NCI-H146 treated with DMSO at 0.1 percent for 48 hours (cell line): ENCODE measurements at regions not wholly inside any gene's neighbourhood (a gene's known extent, or its start where the extent isn't known, plus 50 kb on each side); places are given as distances from the start of the nearest gene placed in this dataset.
"Not testable (repeated sequence)": the region's sequence is repeated elsewhere in the genome, so short reads cannot be mapped to it uniquely, and the experiment has no call there.

Experiments
- DNase-seq: peaks from one replicate; lab custom pipeline; 2025; ENCODE audit not compliant: unreplicated experiment; lab: John Stamatoyannopoulos, UW

DNA sequence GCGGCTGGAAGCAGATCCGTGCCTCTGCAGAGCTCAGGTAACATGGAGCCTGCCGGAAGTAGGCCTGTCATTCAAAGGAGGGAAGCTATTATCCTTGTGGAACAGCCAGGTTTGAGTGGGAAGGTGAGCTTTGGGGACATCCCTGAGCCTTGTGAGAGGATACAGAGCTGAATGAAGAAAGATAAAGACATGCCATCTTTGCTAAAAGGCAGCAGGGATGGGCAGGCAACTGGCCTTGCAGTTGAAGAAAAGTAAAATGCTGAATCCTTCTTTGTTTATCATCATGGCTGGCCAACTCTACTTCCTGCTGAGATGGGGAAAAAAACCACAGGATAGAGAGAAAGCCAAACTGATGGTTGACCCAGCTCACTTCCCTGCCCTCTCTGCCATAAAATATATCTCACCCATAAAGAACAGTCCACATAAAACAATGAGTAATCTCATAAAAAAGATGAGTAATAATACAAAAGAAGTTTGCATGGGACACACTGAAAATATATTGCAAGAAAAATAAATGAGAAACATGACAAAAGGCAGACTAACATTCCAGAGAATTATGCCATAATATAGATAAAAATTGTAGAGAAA, 226.3 kb downstream of the DLEU7 start:
- no peak for DNase-seq

DNA sequence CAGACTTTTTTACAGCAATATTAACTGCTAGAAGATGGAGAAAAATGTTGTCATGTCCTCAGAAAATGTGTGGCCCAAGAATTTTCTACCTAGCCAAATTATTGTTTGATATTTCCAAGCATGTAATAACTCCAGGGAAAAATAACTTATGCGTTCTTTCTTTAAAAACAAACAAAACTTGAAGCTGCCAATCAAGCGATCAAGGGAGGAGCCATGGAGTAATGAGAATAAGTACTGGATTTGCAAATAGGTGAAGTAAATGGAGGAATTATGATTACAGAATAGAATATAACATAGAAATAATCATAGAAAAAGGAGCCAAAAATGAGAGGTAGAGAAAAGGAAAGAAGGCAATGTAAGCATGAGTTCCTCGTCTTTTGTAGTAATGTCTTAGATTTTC, 225.3 kb downstream of the DLEU7 start:
- DNase-seq: no peak

DNA sequence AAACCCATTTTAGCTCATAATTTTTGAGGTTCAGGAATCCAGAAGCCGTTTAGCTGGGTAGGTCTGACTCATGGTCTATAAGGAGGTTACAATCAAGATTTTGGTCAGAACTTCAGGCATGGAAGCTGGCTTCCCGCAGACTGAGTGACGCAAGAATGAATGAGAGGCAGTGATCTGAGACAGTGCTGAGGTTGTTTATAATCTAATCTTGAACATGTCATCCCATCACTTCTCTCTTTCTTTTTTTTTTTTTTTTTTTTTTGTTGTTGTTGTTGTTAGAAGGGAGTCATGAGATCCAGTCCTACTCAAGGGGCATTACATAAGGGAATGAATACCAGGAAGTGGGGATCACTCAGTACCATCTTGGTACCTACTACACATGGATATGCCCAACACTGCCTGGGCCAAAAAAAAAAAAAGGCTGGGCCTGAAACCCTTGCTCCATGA, 217.4 kb downstream of the DLEU7 start:
- DNase-seq: no peak

DNA sequence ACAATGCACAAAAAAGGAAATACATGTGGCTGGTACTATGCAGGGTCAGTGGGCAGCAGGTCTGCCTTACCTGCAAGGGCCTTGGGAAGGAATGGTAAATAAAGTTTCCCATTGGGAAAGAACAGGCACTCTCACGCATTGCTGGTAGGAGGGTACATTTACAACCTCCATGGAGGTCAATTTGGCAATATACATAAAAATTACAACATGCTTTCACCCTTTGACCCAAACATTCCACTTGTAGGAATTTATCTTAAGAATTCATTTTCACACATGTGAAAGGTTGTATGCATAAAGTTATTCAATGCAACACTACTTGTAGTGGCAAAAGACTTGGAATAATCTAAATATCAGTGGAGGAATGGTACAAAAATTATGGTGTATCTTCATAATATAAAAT, 216.4 kb downstream of the DLEU7 start:
- no peak for DNase-seq

DNA sequence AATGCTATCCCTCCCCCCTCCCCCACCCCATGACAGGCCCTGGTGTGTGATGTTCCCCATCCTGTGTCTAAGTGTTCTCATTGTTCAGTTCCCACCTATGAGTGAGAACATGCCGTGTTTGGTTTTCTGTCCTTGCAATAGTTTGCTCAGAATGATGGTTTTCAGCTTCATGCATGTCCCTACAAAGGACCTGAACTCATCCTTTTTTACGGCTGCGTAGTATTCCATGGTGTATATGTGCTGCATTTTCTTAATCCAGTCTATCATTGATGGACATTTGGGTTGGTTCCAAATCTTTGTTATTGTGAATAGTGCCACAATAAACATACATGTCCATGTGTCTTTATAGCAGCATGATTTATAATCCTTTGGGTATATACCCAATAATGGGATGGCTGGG, 215.0 kb downstream of the DLEU7 start:
- not testable (repeated sequence) for DNase-seq

DNA sequence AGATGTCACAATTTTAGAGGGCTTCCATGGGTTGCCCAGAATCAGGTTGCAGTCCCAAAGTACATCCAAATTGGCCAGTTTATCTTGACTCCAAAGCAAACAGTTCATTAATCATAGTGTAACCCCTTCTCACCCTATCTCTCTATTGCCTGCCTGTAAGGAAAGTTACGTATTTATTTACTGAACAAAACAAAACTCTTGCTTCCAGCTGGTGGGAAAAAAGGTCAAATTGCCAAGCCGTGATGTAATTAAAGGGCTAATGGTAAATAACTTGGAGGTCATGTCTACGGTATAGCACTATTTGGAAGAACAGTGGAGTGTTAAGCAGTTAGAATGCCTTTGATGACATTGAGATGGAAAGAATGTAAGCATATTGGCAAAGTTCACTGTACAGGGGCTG, 214.0 kb downstream of the DLEU7 start:
- DNase-seq: no peak

DNA sequence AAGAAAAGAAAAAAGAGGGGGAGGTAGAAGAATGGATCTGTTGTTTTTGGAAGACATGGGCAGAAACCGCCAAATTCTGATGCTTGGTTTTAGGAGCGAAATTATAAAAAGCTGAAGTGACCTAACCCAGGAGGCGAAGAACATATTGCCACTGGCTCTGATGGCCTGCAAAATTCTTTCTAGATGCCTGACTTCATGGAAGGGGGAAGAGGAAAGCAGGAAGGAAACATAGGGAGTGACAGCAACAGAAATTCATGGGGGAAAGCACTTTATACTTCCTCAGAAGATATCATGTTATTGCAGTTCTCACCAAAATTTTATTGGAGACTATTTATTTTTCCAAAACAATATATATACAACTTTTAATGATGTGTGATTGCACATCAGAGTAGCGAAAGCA, 213.5 kb downstream of the DLEU7 start:
- no peak for DNase-seq

DNA sequence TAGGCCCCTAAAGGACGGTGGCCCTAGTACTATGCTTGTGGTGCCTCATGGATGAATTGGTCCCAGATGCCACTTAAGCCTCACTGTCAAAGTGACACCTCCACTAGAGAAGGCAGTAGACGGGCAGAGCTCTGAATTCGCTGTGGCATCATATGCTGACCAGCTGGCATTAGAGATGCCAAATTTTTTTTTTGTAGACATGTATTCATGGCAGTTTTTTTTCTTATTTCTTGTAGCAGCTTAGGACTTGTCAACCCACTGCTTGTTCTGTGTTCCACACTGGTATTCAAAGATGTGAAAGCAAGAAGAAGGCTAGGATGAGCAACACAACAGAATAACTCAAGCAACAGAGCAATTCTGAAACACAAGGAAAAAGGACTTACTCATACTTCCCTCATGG, 212.5 kb downstream of the DLEU7 start:
- DNase-seq: no peak

DNA sequence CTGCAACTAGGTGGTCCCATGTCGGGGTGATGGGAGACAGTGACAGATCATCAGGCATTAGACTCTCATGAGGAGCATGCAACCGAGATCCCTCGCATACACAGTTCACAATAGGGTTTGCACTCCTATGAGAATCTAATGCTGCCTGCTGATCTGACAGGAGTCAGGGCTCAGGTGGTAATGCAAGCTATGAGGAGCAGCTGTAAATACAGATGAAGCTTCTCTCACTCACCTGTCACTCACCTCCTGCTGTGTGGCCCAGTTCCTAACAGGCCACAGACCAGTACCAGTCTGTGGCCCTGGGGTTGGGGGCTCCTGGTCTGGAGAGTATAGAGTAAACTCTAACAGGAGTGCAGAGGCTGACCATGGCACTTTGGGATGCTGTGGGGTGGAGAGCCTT, 209.2 kb downstream of the DLEU7 start:
- DNase-seq: no peak

DNA sequence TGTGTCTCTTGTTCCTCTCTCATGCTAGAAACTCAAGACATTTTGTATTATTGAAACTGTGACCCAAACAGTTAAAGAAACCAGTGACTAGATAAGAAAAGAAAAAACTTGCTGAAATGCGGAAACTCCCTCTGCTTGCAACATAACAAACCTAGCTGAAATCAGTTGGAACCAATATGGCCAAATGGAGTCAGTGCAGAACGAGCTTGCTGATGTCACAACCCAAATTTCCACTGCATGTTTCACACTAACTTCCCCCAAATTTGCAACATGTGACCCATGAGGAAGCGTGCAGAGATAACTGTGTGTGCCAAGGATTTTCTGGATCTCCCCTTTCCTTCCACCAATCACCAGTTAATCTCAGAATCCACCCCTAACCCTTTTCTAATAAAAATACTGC, 208.0 kb downstream of the DLEU7 start:
- DNase-seq: no peak

DNA sequence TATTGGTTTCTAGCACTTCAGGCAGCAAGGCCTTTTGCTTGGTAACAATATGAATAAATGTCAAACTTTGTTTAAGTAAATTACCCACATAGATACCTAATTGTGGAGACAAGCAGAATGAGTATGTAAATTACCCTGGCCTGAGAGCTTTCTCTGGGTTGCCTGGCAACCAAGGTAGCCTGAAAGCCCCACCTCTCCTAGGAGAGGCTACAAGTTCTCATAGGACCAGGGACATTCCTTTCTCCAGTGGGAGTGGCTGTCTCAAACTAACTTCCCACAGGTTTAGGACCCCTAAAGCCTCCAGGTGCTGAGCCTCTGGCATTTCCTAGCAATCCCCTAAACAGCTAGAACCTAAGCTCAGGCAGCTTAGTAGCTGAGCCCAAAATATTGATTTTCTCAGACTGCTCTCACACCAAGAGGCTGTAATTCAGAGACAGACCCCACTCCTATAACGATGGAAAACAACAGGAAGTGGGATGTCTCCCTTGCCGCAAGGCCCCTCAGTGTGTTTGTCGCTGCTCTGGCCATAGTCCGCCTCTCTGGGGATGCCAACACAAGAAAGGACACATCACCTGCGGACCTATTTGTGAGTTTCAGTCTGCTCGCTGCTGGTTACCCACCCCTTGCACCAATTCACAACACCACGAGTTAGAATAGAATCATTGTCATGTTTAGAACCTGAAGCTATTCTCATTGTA, 207.3 kb downstream of the DLEU7 start:
- DNase-seq: no peak

DNA sequence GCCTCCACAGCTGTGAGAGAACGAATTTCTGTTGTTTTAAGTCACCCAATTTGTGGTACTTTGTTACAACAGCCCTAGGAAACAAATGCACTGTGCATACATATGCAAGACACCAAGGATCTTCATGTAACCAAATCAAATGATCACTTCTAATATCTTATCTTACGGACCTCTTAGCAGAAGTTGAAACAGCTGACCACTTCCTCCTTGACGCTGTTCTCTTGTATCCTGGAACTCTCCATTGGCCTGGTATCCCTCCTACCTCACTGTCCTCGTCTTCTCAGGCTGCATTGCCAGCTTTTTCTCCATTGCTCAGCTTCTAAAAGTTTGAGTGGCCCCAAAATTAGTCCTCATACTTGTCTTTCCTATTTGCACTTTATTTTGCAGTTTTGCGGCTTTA, 200.4 kb downstream of the DLEU7 start:
- DNase-seq: no peak

DNA sequence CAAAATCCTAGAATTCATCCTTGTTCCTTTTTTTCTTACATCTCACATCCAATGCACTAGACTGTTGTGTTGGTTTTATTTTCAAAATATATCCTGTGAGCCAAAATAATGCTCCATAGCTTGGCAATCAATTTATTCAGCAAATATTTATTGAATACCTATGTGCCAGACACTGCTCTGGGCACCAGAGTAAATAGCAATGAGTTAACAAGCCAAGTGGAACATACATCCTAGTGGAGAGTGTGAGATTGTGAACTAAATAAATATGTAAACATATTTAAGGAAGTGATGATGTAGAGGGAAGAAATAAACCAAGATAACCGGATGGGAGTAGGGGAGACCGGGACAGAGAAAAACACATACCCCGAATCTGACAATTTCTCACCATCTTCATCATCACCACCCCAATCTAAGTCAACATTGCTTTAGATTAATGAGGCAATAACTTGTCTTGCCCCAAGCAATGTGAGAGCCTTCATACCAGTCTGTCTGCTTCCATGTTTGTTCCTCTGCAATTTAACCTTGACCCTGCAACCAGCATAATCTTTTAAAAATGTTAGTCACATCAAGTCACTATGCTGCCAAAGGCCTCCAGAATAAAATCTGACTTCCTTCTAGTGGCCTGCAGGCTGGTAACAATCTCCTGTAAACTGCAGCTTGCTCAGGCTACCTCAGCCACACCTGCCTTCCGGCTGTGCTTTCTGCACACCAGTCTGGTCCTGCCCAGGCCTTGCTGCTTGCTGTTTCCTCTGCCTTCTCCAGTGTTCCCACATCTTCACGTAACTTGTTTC, 199.2 kb downstream of the DLEU7 start:
- no peak for DNase-seq

DNA sequence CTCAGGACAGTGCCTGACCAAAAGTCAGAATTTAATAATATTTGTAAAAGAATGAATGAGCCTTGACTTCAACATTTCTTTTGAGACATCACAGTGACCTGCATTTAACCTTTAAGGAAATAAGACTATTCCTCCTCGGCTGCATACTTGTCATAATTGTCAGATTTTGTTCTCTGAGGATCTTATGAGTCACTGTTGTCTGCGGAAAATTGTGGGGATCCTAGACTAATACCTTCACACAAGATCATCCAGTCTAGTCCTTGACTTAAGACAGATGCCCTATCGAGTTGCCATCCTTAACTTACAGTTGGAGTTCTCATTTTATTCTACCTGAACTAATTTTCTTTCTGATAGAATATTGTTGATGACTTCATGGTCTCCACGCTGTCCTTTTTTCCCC, 198.4 kb downstream of the DLEU7 start:
- no peak for DNase-seq

DNA sequence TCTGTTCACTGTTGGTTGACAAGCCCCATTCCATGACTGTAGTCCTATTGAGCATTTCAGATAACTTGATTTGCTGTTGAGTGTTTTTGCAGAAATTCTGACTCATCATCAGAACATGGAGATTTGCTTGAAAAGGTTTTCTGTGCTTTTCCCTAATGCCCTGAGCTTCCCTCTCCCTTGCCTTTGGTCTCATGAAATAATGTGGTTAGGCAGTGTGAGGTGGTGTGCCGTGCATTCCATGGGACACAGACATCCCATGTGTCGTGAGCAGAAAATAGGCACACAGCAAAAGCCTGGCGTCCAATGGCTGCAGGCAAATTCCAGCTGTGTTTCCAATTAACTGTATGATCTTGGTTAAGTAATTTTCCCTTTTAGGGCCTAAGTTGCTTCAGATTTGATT, 197.4 kb downstream of the DLEU7 start:
- no peak for DNase-seq

DNA sequence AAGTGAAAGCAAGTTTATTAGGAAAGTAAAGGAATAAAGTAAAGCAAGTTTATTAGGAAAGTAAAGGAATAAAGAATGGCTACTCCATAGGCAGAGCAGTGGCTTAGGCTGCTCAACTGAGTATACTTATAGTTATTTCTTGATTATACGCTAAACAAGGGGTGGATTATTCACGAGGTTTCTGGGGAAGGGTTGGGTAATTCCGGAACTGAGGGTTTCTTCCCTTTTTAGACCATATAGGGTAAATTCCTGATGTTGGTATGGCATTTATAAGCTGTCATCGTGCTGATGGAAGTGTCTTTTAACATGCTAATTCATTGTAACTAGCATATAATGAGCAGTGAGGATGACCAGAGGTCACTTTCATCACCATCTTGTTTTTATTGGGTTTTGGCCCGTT, 194.3 kb downstream of the DLEU7 start:
- DNase-seq: no peak

DNA sequence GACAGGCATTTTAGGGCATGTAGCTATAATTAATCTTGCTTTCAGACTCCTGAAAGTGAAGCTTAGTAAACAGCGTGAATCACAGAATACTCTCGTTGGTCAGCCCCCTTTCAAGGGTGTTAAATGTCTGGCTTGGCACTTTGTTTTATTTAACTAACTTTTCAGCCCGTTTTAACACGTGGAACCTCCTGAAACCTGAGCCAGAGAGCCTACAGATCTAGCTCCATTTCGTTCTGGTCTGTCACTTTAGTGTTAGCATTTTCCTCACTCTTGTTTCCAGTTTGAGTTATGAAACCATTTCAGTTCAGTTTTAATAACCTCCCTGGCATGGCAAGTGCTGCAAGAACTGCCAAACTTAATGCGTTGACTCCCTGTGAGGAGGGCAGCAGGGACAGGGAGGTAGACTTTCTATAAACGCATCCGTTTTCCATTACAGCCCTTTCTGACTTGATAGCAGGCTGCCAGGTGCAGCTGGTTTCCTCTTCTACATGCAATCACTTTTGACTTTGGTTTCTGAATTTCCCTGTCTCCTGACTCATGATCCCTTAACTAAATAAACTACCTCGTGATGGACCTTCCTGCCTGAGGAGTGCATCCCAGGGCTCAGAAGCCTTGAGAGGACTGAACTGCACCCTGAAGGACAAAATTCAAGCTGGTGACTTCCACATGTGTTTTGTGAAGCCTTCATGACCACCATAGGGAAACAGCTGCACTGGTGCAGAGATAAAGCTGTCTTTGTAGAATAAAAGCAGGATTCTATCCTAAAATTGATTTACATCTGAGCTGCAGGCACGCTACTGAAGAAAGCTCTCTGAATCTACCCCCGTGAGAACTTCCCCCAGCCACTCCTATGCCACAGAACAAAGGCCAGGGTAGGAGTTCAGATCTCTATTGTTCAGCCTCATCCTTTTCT, 192.6 kb downstream of the DLEU7 start:
- peak; percentile 59 for DNase-seq

DNA sequence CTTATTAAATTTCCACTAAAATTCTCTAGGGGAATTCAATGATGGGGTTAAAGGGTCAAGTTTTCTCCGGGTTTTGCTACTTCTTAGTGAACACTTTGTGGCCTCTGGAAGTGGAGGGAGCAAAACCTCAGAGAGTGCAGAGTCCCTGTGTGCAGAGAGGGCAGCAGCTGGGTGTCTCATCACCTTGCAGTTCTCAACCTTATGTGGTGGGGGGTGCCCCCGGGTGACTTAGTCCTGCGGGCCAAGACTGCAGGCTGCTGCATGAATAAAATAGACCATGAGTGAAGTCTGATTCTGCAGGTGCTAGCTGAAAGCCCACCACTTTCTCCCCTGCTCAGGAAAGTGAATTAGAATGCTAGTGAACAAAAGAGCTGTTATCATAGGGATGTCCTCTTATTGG, 191.6 kb downstream of the DLEU7 start:
- no peak for DNase-seq

DNA sequence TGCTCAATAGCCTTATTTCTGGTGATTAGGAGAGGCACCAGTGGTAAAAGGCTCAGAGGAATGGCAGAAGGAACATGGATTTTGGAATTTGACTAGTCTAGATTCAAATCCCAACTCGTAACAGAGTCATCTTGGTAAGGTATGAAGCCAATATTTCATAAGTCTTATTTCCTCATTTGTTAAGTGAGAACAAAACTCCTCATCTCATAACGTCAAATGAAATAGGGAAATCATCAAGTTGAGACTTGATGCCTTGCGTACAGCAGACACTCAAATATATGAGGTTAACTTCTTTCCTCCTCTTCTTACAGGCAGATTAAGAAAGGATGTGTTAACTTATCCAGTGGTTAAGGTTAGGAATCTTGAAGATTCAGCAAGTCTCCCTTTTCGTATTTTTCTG, 189.2 kb downstream of the DLEU7 start:
- no peak for DNase-seq

DNA sequence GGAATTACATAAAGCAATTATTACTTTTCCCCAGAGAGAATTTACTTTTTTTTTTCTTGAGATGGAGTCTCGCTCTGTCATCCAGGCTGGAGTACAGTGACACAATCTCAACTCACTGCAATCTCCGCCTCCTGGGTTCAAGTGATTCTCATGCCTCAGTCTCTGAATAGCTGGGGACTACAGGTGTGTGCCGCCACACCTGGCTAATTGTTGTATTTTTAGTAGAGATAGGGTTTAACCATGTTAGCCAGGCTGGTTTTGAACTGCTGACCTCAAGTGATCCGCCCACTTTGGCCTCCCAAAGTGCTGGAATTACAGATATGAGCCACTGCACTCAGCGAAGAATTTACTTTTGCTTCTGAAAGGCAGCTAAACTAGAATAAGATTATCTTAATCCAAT, 181.6 kb downstream of the DLEU7 start:
- DNase-seq: not testable (repeated sequence)

DNA sequence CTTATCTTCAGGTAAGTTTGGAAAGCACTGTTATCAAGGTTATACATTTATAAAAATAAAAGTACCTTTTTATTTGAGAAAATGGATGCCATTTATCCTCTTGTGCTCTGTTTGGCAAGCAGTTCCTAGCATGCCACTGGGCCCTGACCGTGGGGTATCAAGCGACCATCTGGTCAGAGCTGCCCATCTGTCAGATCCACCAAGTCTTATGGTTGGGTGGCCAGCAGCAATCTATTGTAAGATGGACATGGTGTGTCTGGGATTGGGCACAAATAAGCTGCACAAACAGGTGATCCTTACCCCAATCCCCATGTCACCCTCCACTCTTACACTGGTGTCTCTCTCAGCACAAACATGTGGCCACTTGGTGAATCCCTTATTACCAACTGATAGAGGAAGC, 178.5 kb downstream of the DLEU7 start:
- no peak for DNase-seq
